ENCODE measurements at regions not wholly inside any gene's neighbourhood (a gene's known extent, or its start where the extent isn't known, plus 50 kb on each side); places are given as distances from the start of the nearest gene placed in this dataset.

DNA sequence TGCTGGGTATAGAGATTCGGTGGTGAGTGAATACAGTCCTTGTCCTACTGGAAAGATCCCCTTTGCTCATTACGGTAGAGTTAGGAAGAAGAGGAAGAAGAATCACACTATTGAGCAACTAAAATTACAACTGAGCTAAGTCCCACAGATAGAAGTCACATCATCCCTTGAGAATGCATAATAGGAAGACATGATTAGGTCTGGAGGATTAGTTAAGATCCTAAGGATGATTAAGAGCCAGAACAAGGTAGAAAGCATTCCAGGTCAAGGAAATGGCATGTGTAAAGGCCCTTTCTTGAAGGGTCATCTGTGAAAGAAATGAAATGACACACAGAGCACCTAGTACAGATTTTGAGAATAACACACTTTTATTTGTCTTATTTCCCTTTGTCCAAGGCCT lies 503.5 kb downstream of the HAPSTR1 start:
- H3K4me1 Mint-ChIP-seq = no peaks in the 10 kb centered on the region

DNA sequence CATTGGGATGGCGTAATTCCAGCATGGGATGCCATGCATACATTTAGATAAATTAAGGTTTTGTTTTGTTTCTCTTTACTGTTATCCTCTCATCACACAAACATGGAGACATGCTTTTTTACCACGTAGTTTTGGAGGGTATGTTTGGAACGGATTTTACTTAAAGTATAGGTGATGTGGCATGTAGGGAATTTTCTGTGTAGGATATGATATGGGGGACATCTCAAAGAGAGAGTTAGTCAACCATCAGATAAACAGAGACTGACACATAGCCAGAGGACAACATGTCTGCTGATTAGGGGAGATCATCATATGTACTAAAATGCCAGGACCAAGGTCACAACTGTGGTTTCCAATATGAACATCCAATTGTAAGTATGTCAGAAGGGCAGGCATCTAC lies 503.9 kb downstream of the HAPSTR1 start:
- H3K4me3 Mint-ChIP-seq = no peak overlapping the region
- no peak overlapping the region for H3K4me3 ChIP-seq (ENCODE audit: low read depth, low read length)
- no peaks in the 10 kb centered on the region for H3K4me1 Mint-ChIP-seq
- H3K27ac Mint-ChIP-seq = no peak overlapping the region
- H3K27me3 ChIP-seq (ENCODE audit: control insufficient read depth, insufficient read depth, low read length) = no peaks in the 10 kb centered on the region
- no peak for ATAC-seq (ENCODE audit: low read depth in 2 of 2)
- H3K36me3 ChIP-seq (ENCODE audit: control insufficient read depth, insufficient read depth, low read length) = no peaks in the 10 kb centered on the region
- H3K4me1 ChIP-seq (ENCODE audit: control insufficient read depth, insufficient read depth, low read length, poor library complexity, severe bottlenecking) = no peaks in the 10 kb centered on the region
- H3K9me3 Mint-ChIP-seq = peaks cover 0 to 4% (median 2%) of the 10 kb centered on the region in 7 donors
- H3K36me3 Mint-ChIP-seq = no peaks in the 10 kb centered on the region
- H3K27ac ChIP-seq (ENCODE audit: insufficient read depth, low read length, poor library complexity, severe bottlenecking) = no peak overlapping the region
- no peaks in the 10 kb centered on the region for H3K27me3 Mint-ChIP-seq
- no peak for DNase-seq
- no peaks in the 10 kb centered on the region for H3K9me3 ChIP-seq (ENCODE audit: control insufficient read depth in 2 of 2, low read length in 2 of 2)

More for the DNA sequence above, 503.5 kb downstream of the HAPSTR1 start:
- no peaks in the 10 kb centered on the region for H3K4me1 ChIP-seq (ENCODE audit: control insufficient read depth, insufficient read depth, low read length, poor library complexity, severe bottlenecking)
- H3K4me3 Mint-ChIP-seq = no peak overlapping the region
- no peaks in the 10 kb centered on the region for H3K36me3 Mint-ChIP-seq
- peaks cover 0 to 6% (median 2%) of the 10 kb centered on the region in 7 donors for H3K9me3 Mint-ChIP-seq
- H3K27ac Mint-ChIP-seq = no peak overlapping the region
- ATAC-seq (ENCODE audit: low read depth in 2 of 2) (no peak), DNase-seq (no peak)
- H3K36me3 ChIP-seq (ENCODE audit: control insufficient read depth, insufficient read depth, low read length) = no peaks in the 10 kb centered on the region
- H3K4me3 ChIP-seq (ENCODE audit: low read depth, low read length) = no peak overlapping the region
- H3K9me3 ChIP-seq (ENCODE audit: control insufficient read depth in 2 of 2, low read length in 2 of 2) = no peaks in the 10 kb centered on the region
- no peak overlapping the region for H3K27ac ChIP-seq (ENCODE audit: insufficient read depth, low read length, poor library complexity, severe bottlenecking)
- no peaks in the 10 kb centered on the region for H3K27me3 Mint-ChIP-seq
- H3K27me3 ChIP-seq (ENCODE audit: control insufficient read depth, insufficient read depth, low read length) = no peaks in the 10 kb centered on the region

DNA sequence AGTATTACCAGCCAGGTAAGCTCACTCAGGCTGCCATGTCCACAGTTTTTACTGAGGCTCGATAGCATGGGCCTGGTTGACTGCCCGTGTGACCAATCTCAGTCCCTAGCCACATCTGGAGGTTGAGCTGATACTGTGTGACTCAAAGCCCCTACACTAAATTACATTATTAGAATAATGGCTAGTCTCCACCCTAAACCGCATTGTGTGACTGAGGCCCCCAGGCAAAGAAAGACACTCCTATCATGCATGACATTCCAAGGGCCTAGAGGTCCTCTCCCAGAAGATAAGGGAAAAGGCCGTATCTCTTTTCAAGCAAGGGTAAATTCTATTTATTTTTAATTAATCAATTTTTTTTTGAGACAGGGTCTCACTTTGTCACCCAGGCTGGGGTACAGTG lies 505.3 kb downstream of the HAPSTR1 start:
- Mint-ChIP-seq H3K4me3 (no peak overlapping the region), H3K4me1 (no peaks in the 10 kb centered on the region), H3K36me3 (no peaks in the 10 kb centered on the region), H3K27ac (no peak overlapping the region), H3K9me3 (peaks cover 0 to 3% (median 0%) of the 10 kb centered on the region in 7 donors), H3K27me3 (no peaks in the 10 kb centered on the region)
- Histone ChIP-seq H3K36me3 (ENCODE audit: control insufficient read depth, insufficient read depth, low read length) (no peaks in the 10 kb centered on the region), H3K4me1 (ENCODE audit: control insufficient read depth, insufficient read depth, low read length, poor library complexity, severe bottlenecking) (no peaks in the 10 kb centered on the region), H3K27ac (ENCODE audit: insufficient read depth, low read length, poor library complexity, severe bottlenecking) (no peak overlapping the region), H3K27me3 (ENCODE audit: control insufficient read depth, insufficient read depth, low read length) (no peaks in the 10 kb centered on the region), H3K9me3 (ENCODE audit: control insufficient read depth in 2 of 2, low read length in 2 of 2) (no peaks in the 10 kb centered on the region), H3K4me3 (ENCODE audit: low read depth, low read length) (no peak overlapping the region)
- DNase-seq = no peak
- ATAC-seq (ENCODE audit: low read depth in 2 of 2) = no peak

DNA sequence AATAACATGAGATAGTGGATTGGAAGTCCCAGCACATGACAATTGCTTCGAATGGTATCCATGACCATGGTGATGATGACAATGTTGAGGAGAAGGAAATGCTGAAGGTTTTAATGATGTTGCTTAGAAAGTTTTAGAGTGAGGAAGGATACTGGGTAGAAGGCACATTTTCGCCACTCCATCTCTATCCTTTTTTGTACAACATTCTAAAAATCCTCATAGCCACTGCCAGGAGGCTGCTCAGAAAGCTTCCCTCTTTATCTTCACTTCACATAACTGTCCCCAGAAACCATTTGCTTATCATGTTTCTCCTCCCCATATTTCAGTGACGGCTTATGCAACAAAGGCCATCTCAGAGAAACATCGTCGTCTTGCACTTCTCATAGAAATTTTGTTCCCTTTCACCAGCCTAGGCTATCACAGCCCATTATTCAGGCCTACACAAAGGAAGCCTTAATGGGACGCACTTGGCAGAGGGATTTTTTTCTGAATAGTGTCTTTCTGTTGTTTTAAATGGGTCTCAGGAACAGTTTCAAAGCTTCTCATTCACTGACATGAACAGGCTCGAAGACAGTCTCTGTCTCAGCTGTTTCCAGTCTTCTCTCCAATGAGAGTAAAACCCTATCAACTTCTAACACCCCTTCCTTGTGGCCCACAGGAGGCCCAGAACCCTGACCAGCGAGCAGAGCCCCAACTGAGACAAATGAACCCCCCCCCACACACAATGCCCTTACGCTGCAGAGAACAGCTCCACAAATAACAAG lies 506.7 kb downstream of the HAPSTR1 start:
- no peaks in the 10 kb centered on the region for H3K36me3 ChIP-seq (ENCODE audit: control insufficient read depth, insufficient read depth, low read length)
- no peaks in the 10 kb centered on the region for H3K36me3 Mint-ChIP-seq
- H3K4me1 Mint-ChIP-seq = no peaks in the 10 kb centered on the region
- ATAC-seq (ENCODE audit: low read depth in 2 of 2) (no peak), DNase-seq (no peak)
- no peaks in the 10 kb centered on the region for H3K9me3 Mint-ChIP-seq
- H3K4me3 ChIP-seq (ENCODE audit: low read depth, low read length) = no peak overlapping the region
- H3K4me1 ChIP-seq (ENCODE audit: control insufficient read depth, insufficient read depth, low read length, poor library complexity, severe bottlenecking) = no peaks in the 10 kb centered on the region
- H3K27me3 Mint-ChIP-seq = no peaks in the 10 kb centered on the region
- H3K27ac ChIP-seq (ENCODE audit: insufficient read depth, low read length, poor library complexity, severe bottlenecking) = no peak overlapping the region
- peak overlapping the region in 1 of 3 donors; percentile 64 for H3K27ac Mint-ChIP-seq
- no peaks in the 10 kb centered on the region for H3K27me3 ChIP-seq (ENCODE audit: control insufficient read depth, insufficient read depth, low read length)
- no peak overlapping the region for H3K4me3 Mint-ChIP-seq
- H3K9me3 ChIP-seq (ENCODE audit: control insufficient read depth in 2 of 2, low read length in 2 of 2) = no peaks in the 10 kb centered on the region

DNA sequence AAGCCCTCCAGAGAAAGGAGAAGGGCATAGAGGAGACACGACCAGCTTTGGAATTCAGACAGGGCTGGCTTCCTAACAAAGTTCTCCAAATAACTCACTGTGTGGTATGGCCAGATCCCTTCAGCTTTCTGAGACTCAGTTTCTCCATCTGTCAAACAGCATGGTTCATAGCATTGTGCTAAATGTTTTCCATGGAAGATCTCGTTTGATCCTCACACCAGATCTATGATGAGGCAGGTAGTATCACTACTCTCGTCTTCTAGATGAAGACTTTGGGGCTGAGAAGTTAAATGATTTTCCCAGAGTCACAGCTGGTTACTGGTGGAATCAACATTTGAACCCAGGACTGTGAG lies 507.3 kb downstream of the HAPSTR1 start:
- H3K27me3 Mint-ChIP-seq = no peaks in the 10 kb centered on the region
- no peak overlapping the region for H3K27ac Mint-ChIP-seq
- no peak for ATAC-seq (ENCODE audit: low read depth in 2 of 2)

DNA sequence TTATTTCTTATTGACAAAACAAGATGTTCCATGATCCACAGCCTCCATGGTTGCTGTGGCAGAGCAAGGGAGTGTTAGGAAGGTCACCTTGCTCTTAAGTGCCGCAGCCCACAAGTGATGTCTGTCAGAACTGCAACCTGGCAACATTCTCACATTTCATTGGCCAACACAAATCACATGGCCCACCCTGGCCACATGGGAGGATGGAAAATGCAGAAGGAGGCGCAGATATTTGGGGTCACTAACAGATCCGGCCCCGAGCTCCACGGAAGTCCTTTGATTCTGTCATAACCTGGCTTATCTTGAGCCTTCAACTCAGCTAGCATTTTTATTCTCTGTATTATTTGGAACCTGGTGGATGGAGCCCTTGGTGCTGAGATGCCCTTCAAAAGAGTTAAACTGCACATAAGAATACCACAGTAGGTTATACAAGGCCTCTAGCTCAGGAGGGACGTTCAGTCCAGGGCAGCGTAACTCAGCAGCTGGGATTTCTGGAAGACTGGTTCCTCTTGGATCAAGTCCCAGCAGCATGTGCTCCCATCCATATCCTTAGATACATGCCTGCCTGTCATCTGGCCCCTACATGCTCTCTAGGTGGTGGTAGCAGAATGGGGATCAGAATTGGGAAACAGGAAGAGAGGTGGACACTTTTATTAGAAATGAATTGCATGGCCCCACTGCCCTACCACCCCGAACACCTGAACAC lies 508.1 kb downstream of the HAPSTR1 start:
- Mint-ChIP-seq H3K4me3 (no peak overlapping the region), H3K36me3 (no peaks in the 10 kb centered on the region), H3K9me3 (peaks cover 0 to 2% (median 0%) of the 10 kb centered on the region in 7 donors), H3K27me3 (no peaks in the 10 kb centered on the region), H3K27ac (no peak overlapping the region), H3K4me1 (no peaks in the 10 kb centered on the region)
- Histone ChIP-seq H3K9me3 (ENCODE audit: control insufficient read depth in 2 of 2, low read length in 2 of 2) (no peaks in the 10 kb centered on the region), H3K27me3 (ENCODE audit: control insufficient read depth, insufficient read depth, low read length) (no peaks in the 10 kb centered on the region), H3K4me3 (ENCODE audit: low read depth, low read length) (no peak overlapping the region), H3K36me3 (ENCODE audit: control insufficient read depth, insufficient read depth, low read length) (no peaks in the 10 kb centered on the region), H3K4me1 (ENCODE audit: control insufficient read depth, insufficient read depth, low read length, poor library complexity, severe bottlenecking) (no peaks in the 10 kb centered on the region), H3K27ac (ENCODE audit: insufficient read depth, low read length, poor library complexity, severe bottlenecking) (no peak overlapping the region)
- DNase-seq = no peak
- no peak for ATAC-seq (ENCODE audit: low read depth in 2 of 2)

More for the DNA sequence above, 507.3 kb downstream of the HAPSTR1 start:
- no peaks in the 10 kb centered on the region for H3K36me3 Mint-ChIP-seq
- H3K4me1 Mint-ChIP-seq = no peaks in the 10 kb centered on the region
- no peak overlapping the region for H3K4me3 Mint-ChIP-seq
- no peaks in the 10 kb centered on the region for H3K9me3 ChIP-seq (ENCODE audit: control insufficient read depth in 2 of 2, low read length in 2 of 2)
- no peaks in the 10 kb centered on the region for H3K36me3 ChIP-seq (ENCODE audit: control insufficient read depth, insufficient read depth, low read length)
- DNase-seq = no peak
- no peaks in the 10 kb centered on the region for H3K4me1 ChIP-seq (ENCODE audit: control insufficient read depth, insufficient read depth, low read length, poor library complexity, severe bottlenecking)
- no peaks in the 10 kb centered on the region for H3K27me3 ChIP-seq (ENCODE audit: control insufficient read depth, insufficient read depth, low read length)
- H3K4me3 ChIP-seq (ENCODE audit: low read depth, low read length) = no peak overlapping the region
- H3K27ac ChIP-seq (ENCODE audit: insufficient read depth, low read length, poor library complexity, severe bottlenecking) = no peak overlapping the region
- H3K9me3 Mint-ChIP-seq = peaks cover 0 to 2% (median 0%) of the 10 kb centered on the region in 7 donors

DNA sequence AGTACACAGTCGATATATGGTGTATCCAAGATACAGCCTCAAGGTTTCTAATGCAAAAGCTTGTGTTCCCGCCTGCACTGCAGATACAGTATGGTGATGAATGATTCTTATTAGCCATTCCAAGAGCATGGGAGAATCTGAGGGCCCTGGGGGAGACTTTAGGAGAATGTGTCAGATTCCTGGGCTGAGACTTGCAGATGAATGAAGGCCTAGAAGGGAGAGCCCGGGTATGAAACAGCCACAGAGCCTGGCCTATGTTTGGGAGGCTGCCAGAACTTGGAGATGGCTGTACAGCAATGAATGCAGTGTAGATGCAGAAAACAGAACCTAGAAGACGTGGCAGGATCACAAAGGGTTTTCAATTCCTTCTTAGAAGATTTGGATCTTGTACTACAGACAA lies 510.7 kb downstream of the HAPSTR1 start:
- H3K36me3 Mint-ChIP-seq = no peaks in the 10 kb centered on the region
- H3K4me1 ChIP-seq (ENCODE audit: control insufficient read depth, insufficient read depth, low read length, poor library complexity, severe bottlenecking) = no peaks in the 10 kb centered on the region
- peaks cover 0 to 2% (median 0%) of the 10 kb centered on the region in 7 donors for H3K9me3 Mint-ChIP-seq
- no peaks in the 10 kb centered on the region for H3K36me3 ChIP-seq (ENCODE audit: control insufficient read depth, insufficient read depth, low read length)
- no peaks in the 10 kb centered on the region for H3K27me3 ChIP-seq (ENCODE audit: control insufficient read depth, insufficient read depth, low read length)
- no peaks in the 10 kb centered on the region for H3K4me1 Mint-ChIP-seq
- H3K27ac Mint-ChIP-seq = no peak overlapping the region
- H3K27me3 Mint-ChIP-seq = no peaks in the 10 kb centered on the region
- DNase-seq = no peak
- H3K27ac ChIP-seq (ENCODE audit: insufficient read depth, low read length, poor library complexity, severe bottlenecking) = no peak overlapping the region
- no peaks in the 10 kb centered on the region for H3K9me3 ChIP-seq (ENCODE audit: control insufficient read depth in 2 of 2, low read length in 2 of 2)
- no peak for ATAC-seq (ENCODE audit: low read depth in 2 of 2)
- H3K4me3 ChIP-seq (ENCODE audit: low read depth, low read length) = no peak overlapping the region
- H3K4me3 Mint-ChIP-seq = no peak overlapping the region

DNA sequence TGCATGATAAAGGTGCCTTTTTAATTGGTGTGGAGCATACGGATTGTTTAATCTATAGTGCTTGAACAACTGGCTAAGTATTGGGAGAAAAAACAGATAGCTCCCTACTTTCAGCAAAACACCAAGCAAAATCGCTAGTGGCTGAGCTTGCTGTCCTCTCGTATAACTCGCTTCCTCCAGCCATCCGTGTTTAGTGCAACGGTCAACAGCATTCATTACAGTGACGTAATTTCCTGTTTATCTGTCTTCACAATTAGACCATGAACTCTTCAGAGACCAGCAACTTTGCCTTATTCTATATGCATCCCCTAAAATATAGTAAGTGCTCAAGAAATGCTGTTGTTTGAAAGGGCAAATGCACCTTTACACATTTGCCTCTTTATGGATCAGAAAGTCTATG lies 511.9 kb downstream of the HAPSTR1 start:
- Mint-ChIP-seq H3K27me3 (no peaks in the 10 kb centered on the region), H3K27ac (no peak overlapping the region), H3K4me1 (no peaks in the 10 kb centered on the region), H3K9me3 (peaks cover 0 to 5% (median 0%) of the 10 kb centered on the region in 7 donors), H3K4me3 (no peak overlapping the region), H3K36me3 (no peaks in the 10 kb centered on the region)
- Histone ChIP-seq H3K9me3 (ENCODE audit: control insufficient read depth in 2 of 2, low read length in 2 of 2) (no peaks in the 10 kb centered on the region), H3K27me3 (ENCODE audit: control insufficient read depth, insufficient read depth, low read length) (no peaks in the 10 kb centered on the region), H3K36me3 (ENCODE audit: control insufficient read depth, insufficient read depth, low read length) (no peaks in the 10 kb centered on the region), H3K4me3 (ENCODE audit: low read depth, low read length) (no peak overlapping the region), H3K4me1 (ENCODE audit: control insufficient read depth, insufficient read depth, low read length, poor library complexity, severe bottlenecking) (no peaks in the 10 kb centered on the region), H3K27ac (ENCODE audit: insufficient read depth, low read length, poor library complexity, severe bottlenecking) (no peak overlapping the region)
- DNase-seq (no peak), ATAC-seq (ENCODE audit: low read depth in 2 of 2) (no peak)
